Erythroblast (primary cell): ENCODE measurements at regions not wholly inside any gene's neighbourhood (a gene's known extent, or its start where the extent isn't known, plus 50 kb on each side); places are given as distances from the start of the nearest gene placed in this dataset.

ENCODE experiments used
- GATA1 ChIP-seq: IDR thresholded peaks from 2 replicates; pipeline ENCODE4 v1.6.1; 2011; ENCODE audit warnings: low read depth, mild to moderate bottlenecking, control low read depth, low read length, moderate library complexity
- POLR2A ChIP-seq: IDR thresholded peaks from 2 replicates; pipeline ENCODE4 v1.6.1; 2011; ENCODE audit warnings: mild to moderate bottlenecking, low read length

DNA sequence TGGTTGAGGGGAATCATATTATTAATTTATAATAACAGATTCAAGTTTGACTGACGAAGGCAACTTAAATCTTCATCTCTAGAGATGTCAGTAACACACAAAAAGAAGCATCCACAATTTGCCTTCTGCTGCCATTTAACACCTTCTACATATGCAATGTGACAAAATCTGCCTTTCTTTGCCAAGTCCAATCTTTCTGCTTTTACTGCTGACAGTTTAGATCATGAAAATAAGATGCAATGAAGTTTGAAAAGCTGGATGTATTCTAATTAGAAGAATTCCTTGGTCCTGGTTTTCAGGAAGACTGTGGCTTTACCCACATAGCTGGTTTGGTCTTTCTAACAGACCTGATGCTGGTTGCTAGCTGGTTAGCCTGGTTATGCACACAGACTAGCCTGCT, 178.9 kb downstream of the ACER2 start:
- TF ChIP-seq POLR2A (no peak), GATA1 (no peak)
